ENCODE measurements at regions not wholly inside any gene's neighbourhood (a gene's known extent, or its start where the extent isn't known, plus 50 kb on each side); places are given as distances from the start of the nearest gene placed in this dataset.

GRCh38 chr4:153058671-153059060 lies 122.5 kb downstream of the FHDC1 start:
- H3K27me3 ChIP-seq (ENCODE audit: control insufficient read depth in 4 of 4, insufficient read depth in 4 of 4, low read length in 3 of 4): peaks cover 0 to 9% (median 0%) of the 10 kb centered on the region in 4 donors
- no peaks in the 10 kb centered on the region for H3K36me3 ChIP-seq (ENCODE audit: control insufficient read depth in 4 of 4, insufficient read depth in 3 of 4, low read depth in 1 of 4, low read length in 3 of 4)
- no peaks in the 10 kb centered on the region for H3K9me3 ChIP-seq (ENCODE audit: control insufficient read depth in 4 of 4, low read length in 3 of 4)
- DNase-seq (ENCODE audit: low spot score): no peak
- no peak overlapping the region for H3K4me3 ChIP-seq (ENCODE audit: low read depth in 1 of 3, low read length in 3 of 3)
- TF ChIP-seq NR2F2 (IDR thresholded peaks at IDR 0.05) (no peak), REST (IDR thresholded peaks at IDR 0.05) (no peak), JUND (IDR thresholded peaks at IDR 0.05) (no peak), YY1 (IDR thresholded peaks at IDR 0.05) (no peak), HNF4A (conservative IDR thresholded peaks at IDR 0.05) (no peak), ZBTB33 (IDR thresholded peaks at IDR 0.05) (no peak), RXRA (IDR thresholded peaks at IDR 0.05) (no peak), MAX (IDR thresholded peaks at IDR 0.05) (no peak), CTCF (IDR thresholded peaks at IDR 0.05; ENCODE audit: low read depth, low read length, missing input control) (no peak), FOXA1 (IDR thresholded peaks at IDR 0.05) (no peak), HNF4G (IDR thresholded peaks at IDR 0.05) (no peak)
- H3K9ac ChIP-seq (ENCODE audit: low read depth in 1 of 2, low read length in 2 of 2): no peak overlapping the region
- no peaks in the 10 kb centered on the region for H3K4me1 ChIP-seq (ENCODE audit: control insufficient read depth in 4 of 4, insufficient read depth in 4 of 4, low read length in 3 of 4)
- no peak overlapping the region for H3K27ac ChIP-seq (ENCODE audit: low read depth in 1 of 2, low read length in 2 of 2)
- 89% methylated on average over 3 of the region's 3 CpGs for WGBS

GRCh38 chr4:153060196-153060595 lies 124.1 kb downstream of the FHDC1 start:
- no peak for TF ChIP-seq YY1 (IDR thresholded peaks at IDR 0.05)
- TF ChIP-seq RXRA (IDR thresholded peaks at IDR 0.05): no peak
- no peak for TF ChIP-seq TAF1 (conservative IDR thresholded peaks at IDR 0.05)
- no peak for TF ChIP-seq MAX (IDR thresholded peaks at IDR 0.05)
- no peak for TF ChIP-seq REST (IDR thresholded peaks at IDR 0.05)
- no peak for TF ChIP-seq GABPA (IDR thresholded peaks at IDR 0.05 in 1 of 2, conservative IDR thresholded peaks at IDR 0.05 in 1 of 2)
- no peak for TF ChIP-seq SP1 (IDR thresholded peaks at IDR 0.05)
- no peak for TF ChIP-seq FOXA2 (IDR thresholded peaks at IDR 0.05)
- TF ChIP-seq FOXA1 (IDR thresholded peaks at IDR 0.05): no peak
- TF ChIP-seq EGR1 (IDR thresholded peaks at IDR 0.05; ENCODE audit: low read depth in 2 of 2): no peak
- no peak for TF ChIP-seq HNF4G (IDR thresholded peaks at IDR 0.05)
- no peak for TF ChIP-seq ATF3 (IDR thresholded peaks at IDR 0.05)
- no peak for TF ChIP-seq NR2F2 (IDR thresholded peaks at IDR 0.05)
- TF ChIP-seq ZBTB33 (IDR thresholded peaks at IDR 0.05): no peak
- Histone ChIP-seq H3K9me3 (ENCODE audit: control insufficient read depth in 4 of 4, low read length in 3 of 4) (no peaks in the 10 kb centered on the region), H3K36me3 (ENCODE audit: control insufficient read depth in 4 of 4, insufficient read depth in 3 of 4, low read depth in 1 of 4, low read length in 3 of 4) (no peaks in the 10 kb centered on the region), H3K9ac (ENCODE audit: low read depth in 1 of 2, low read length in 2 of 2) (no peak overlapping the region), H3K27ac (ENCODE audit: low read depth in 1 of 2, low read length in 2 of 2) (no peak overlapping the region), H3K4me1 (ENCODE audit: control insufficient read depth in 4 of 4, insufficient read depth in 4 of 4, low read length in 3 of 4) (no peaks in the 10 kb centered on the region), H3K4me3 (ENCODE audit: low read depth in 1 of 3, low read length in 3 of 3) (no peak overlapping the region), H3K27me3 (ENCODE audit: control insufficient read depth in 4 of 4, insufficient read depth in 4 of 4, low read length in 3 of 4) (peaks cover 0 to 4% (median 0%) of the 10 kb centered on the region in 4 donors)
- whole genome bisulfite sequencing: 89% methylated on average over 6 of the region's 6 CpGs
- DNase-seq (ENCODE audit: low spot score): no peak
